ENCODE measurements at regions not wholly inside any gene's neighbourhood (a gene's known extent, or its start where the extent isn't known, plus 50 kb on each side); places are given as distances from the start of the nearest gene placed in this dataset.

GRCh38 chr7:110609336-110609735 is 481.6 kb upstream of the LRRN3 start:
- DNase-seq (no peak), ATAC-seq (no peak), FAIRE-seq (no peak)
- Histone ChIP-seq H3K9me3 (no peaks in the 10 kb centered on the region), H3K4me3 (no peak overlapping the region), H3K27me3 (no peaks in the 10 kb centered on the region), H3K4me1 (no peaks in the 10 kb centered on the region), H3K27ac (no peak overlapping the region), H3K36me3 (no peaks in the 10 kb centered on the region)
- intact Hi-C loops (cut with DNase I) = no loop called here
- no peak for TF ChIP-seq CTCF (IDR thresholded peaks at IDR 0.05)

- FAIRE-seq (no peak), ATAC-seq (no peak), DNase-seq (no peak)
- Histone ChIP-seq H3K4me3 (no peak overlapping the region), H3K27ac (no peak overlapping the region), H3K27me3 (no peaks in the 10 kb centered on the region), H3K9me3 (no peaks in the 10 kb centered on the region), H3K4me1 (no peaks in the 10 kb centered on the region), H3K36me3 (no peaks in the 10 kb centered on the region)
- intact Hi-C loops (cut with DNase I) = no loop called here
- 41 to 43% methylated on average over 1 of the region's 1 CpG for WGBS, 2 donors
- TF ChIP-seq CTCF (IDR thresholded peaks at IDR 0.05) = no peak
These were observed 478.2 kb upstream of the LRRN3 start for GRCh38 chr7:110612680-110613079.

All from pancreas (tissue), 10 donors.